ENCODE measurements at regions not wholly inside any gene's neighbourhood (a gene's known extent, or its start where the extent isn't known, plus 50 kb on each side); places are given as distances from the start of the nearest gene placed in this dataset.

DNA sequence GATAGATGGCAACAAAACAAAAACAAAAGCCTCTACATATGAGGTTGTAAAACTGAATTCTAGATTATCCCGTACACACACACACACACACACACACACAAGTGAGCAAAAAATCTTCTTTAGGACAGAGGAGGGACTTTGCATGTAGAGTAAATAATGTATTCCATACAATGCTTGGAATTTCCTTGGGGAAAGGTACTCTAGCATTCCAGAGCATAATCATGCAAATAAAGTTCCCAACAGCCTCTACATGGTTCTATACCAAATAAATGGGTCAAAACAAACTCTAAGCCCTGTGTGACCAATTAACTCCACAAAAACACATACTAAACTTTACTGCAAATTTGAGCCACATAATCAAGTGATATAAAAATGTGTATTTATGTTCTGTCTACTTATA lies 191.4 kb downstream of the RBM43 start:
- TF ChIP-seq EP300 (IDR thresholded peaks at IDR 0.05; ENCODE audit: borderline replicate concordance): no peak
- TF ChIP-seq TAF1 (IDR thresholded peaks at IDR 0.05; ENCODE audit: low read depth): no peak
- TF ChIP-seq NFIC (IDR thresholded peaks at IDR 0.05): no peak
- TF ChIP-seq YY1 (IDR thresholded peaks at IDR 0.05; ENCODE audit: low read depth): no peak
- no peak for TF ChIP-seq RAD21 (IDR thresholded peaks at IDR 0.05; ENCODE audit: low read depth)
- TF ChIP-seq, protein P1, sequence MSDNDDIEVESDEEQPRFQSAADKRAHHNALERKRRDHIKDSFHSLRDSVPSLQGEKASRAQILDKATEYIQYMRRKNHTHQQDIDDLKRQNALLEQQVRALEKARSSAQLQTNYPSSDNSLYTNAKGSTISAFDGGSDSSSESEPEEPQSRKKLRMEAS (IDR thresholded peaks at IDR 0.05): no peak
- TF ChIP-seq CEBPB (IDR thresholded peaks at IDR 0.05): no peak
- TF ChIP-seq, protein P2, sequence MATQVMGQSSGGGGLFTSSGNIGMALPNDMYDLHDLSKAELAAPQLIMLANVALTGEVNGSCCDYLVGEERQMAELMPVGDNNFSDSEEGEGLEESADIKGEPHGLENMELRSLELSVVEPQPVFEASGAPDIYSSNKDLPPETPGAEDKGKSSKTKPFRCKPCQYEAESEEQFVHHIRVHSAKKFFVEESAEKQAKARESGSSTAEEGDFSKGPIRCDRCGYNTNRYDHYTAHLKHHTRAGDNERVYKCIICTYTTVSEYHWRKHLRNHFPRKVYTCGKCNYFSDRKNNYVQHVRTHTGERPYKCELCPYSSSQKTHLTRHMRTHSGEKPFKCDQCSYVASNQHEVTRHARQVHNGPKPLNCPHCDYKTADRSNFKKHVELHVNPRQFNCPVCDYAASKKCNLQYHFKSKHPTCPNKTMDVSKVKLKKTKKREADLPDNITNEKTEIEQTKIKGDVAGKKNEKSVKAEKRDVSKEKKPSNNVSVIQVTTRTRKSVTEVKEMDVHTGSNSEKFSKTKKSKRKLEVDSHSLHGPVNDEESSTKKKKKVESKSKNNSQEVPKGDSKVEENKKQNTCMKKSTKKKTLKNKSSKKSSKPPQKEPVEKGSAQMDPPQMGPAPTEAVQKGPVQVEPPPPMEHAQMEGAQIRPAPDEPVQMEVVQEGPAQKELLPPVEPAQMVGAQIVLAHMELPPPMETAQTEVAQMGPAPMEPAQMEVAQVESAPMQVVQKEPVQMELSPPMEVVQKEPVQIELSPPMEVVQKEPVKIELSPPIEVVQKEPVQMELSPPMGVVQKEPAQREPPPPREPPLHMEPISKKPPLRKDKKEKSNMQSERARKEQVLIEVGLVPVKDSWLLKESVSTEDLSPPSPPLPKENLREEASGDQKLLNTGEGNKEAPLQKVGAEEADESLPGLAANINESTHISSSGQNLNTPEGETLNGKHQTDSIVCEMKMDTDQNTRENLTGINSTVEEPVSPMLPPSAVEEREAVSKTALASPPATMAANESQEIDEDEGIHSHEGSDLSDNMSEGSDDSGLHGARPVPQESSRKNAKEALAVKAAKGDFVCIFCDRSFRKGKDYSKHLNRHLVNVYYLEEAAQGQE (IDR thresholded peaks at IDR 0.05; ENCODE audit: low read depth): no peak
